K562 (cell line): ENCODE measurements at regions not wholly inside any gene's neighbourhood (a gene's known extent, or its start where the extent isn't known, plus 50 kb on each side); places are given as distances from the start of the nearest gene placed in this dataset.

Experiments used
- ATAC-seq: fragments of 200-7000 bp; cut with Tn5 transposase; 3 replicates; pipeline ENCODE4 v1.9.1; 2020; ENCODE audit warnings: moderate library complexity
- BruUV-seq: library from RNA; stranded (reverse); fragments of 400-500 nt; replicated peaks from 2 replicates; lab custom pipeline; 2021; lab: Mats Ljungman, UMichigan
- CTCF ChIA-PET: fragments of 300-600 bp; formaldehyde crosslinking; extraction: SDS; loops from one replicate; lab custom pipeline; 2021; ENCODE audit warnings: low intra/inter-chr PET ratio; lab: Yijun Ruan, JAX
- POLR2A ChIA-PET: fragments of 300-600, 350-650 bp; sonication (Branson Sonifier 250); formaldehyde crosslinking; extraction: SDS; loops from one replicate; lab custom pipeline; 2021; ENCODE audit warnings: antibody characterized with exemption, inconsistent platforms; lab: Yijun Ruan, JAX
- DNase-seq, 4 experiments: peaks; one replicate each; pipeline versions ENCODE4 v3.0.0 to v3.0.0-alpha.2; 2011 to 2018; ENCODE audit warnings: low spot score in 3 of 4, mixed read lengths in 3 of 4; ENCODE audit errors: extremely low read depth in 1 of 4
- FAIRE-seq: peaks from 2 replicates; lab custom pipeline; 2011; peaks lifted over from hg19 to GRCh38; lab: Jason Lieb, UNC
- H2AFZ ChIP-seq: 2 replicates; pipeline ENCODE4 v1.6.0; 2011; ENCODE audit warnings: low read depth, low read length, control low read depth, inconsistent platforms
- H3K27ac ChIP-seq: fragments of 200-600 bp; 3 replicates; pipeline ENCODE4 v1.8.0; 2011; ENCODE audit warnings: low read depth, mild to moderate bottlenecking, control low read depth, inconsistent platforms, low read length, moderate library complexity, mixed read lengths; ENCODE audit errors: extremely low read depth
- H3K27me3 ChIP-seq, 2 experiments: fragments of 300-600 bp in 1 of 2; 2 replicates in 1 of 2; 3 replicates in 1 of 2; pipeline versions ENCODE4 v1.6.0 to v1.8.0; 2011; ENCODE audit warnings: inconsistent platforms in 2 of 2, low read length in 2 of 2, mild to moderate bottlenecking in 1 of 2, mixed read lengths in 1 of 2, moderate library complexity in 1 of 2; ENCODE audit not compliant: control insufficient read depth in 2 of 2, insufficient read depth in 2 of 2
- H3K36me3 ChIP-seq: fragments of 300-600 bp; 3 replicates; pipeline ENCODE4 v1.8.0; 2011; ENCODE audit warnings: mild to moderate bottlenecking, low read length, inconsistent platforms; ENCODE audit not compliant: control insufficient read depth, insufficient read depth
- H3K4me1 ChIP-seq, 2 experiments: fragments of 200-600 bp in 1 of 2; replicated peaks in 1 of 2; 2 replicates in 1 of 2; 3 replicates in 1 of 2; pipeline versions ENCODE4 v1.5.1 to v1.8.0; 2011; ENCODE audit warnings: inconsistent platforms in 2 of 2, low read length in 2 of 2, mild to moderate bottlenecking in 1 of 2, mixed read lengths in 1 of 2, moderate library complexity in 1 of 2; ENCODE audit not compliant: control insufficient read depth in 2 of 2, insufficient read depth in 2 of 2
- H3K4me2 ChIP-seq: 2 replicates; pipeline ENCODE4 v1.6.1; 2011; ENCODE audit warnings: low read length, control low read depth, inconsistent platforms, mixed read lengths; ENCODE audit not compliant: insufficient read depth
- H3K4me3 ChIP-seq: fragments of 200-600 bp; sonication (generic), shearing (Covaris generic); 2 replicates; pipeline ENCODE4 v1.5.1; 2016; ENCODE audit warnings: control low read depth, inconsistent platforms
- H3K79me2 ChIP-seq: fragments of 200-600 bp; 3 replicates; pipeline ENCODE4 v1.8.0; 2011; ENCODE audit warnings: low read length, inconsistent platforms; ENCODE audit not compliant: control insufficient read depth, insufficient read depth
- H3K9ac ChIP-seq, 2 experiments: 2 replicates each; pipeline versions ENCODE4 v1.6.0 to v1.6.1; 2011; ENCODE audit warnings: low read depth in 2 of 2, low read length in 2 of 2, control low read depth in 1 of 2, inconsistent platforms in 1 of 2, mild to moderate bottlenecking in 1 of 2, mixed read lengths in 1 of 2; ENCODE audit not compliant: insufficient read depth in 1 of 2
- H3K9me1 ChIP-seq: one replicate; pipeline ENCODE4 v1.6.0; 2011; ENCODE audit warnings: inconsistent platforms, mild to moderate bottlenecking, low read length, moderate library complexity; ENCODE audit not compliant: control insufficient read depth, insufficient read depth
- H3K9me3 ChIP-seq: replicated peaks from 2 replicates; pipeline ENCODE4 v1.5.1; 2011; ENCODE audit warnings: low read depth, low read length, inconsistent platforms; ENCODE audit not compliant: control insufficient read depth, insufficient read depth
- H4K20me1 ChIP-seq: replicated peaks from 2 replicates; pipeline ENCODE4 v1.6.1; 2011; ENCODE audit warnings: low read length, inconsistent platforms, mixed read lengths; ENCODE audit not compliant: control insufficient read depth, insufficient read depth
- ELF2 ChIP-seq: fragments of 250-450 bp; sonication (Bioruptor Pico); IDR thresholded peaks from 2 replicates; pipeline ENCODE4 v1.5.0; 2021; ENCODE audit warnings: mild to moderate bottlenecking
- ESRRB ChIP-seq: fragments of 250-450 bp; sonication (Bioruptor Pico); IDR thresholded peaks from 2 replicates; pipeline ENCODE4 v1.5.0; 2020; ENCODE audit warnings: mild to moderate bottlenecking, moderate library complexity, borderline replicate concordance
- GATA2 ChIP-seq: sonication (generic); formaldehyde crosslinking; IDR thresholded peaks from 2 replicates; pipeline ENCODE4 v1.4.0; 2020; ENCODE audit warnings: mild to moderate bottlenecking, missing genetic modification reagents
- HNRNPK ChIP-seq: fragments of 200-400 bp; formaldehyde crosslinking; IDR thresholded peaks from one replicate; pipeline ENCODE4 v1.6.1; 2018; ENCODE audit warnings: mild to moderate bottlenecking, low read depth, low read length; ENCODE audit not compliant: poor library complexity, severe bottlenecking
- KLF1 ChIP-seq: fragments of 450-650 bp; IDR thresholded peaks from 2 replicates; pipeline ENCODE4 v1.6.1; 2016; ENCODE audit warnings: missing genetic modification characterization, missing compliant biosample characterization
- KLF13 ChIP-seq: fragments of 450-650 bp; IDR thresholded peaks from 2 replicates; pipeline ENCODE4 v1.6.1; 2016; ENCODE audit warnings: missing genetic modification characterization, low read depth, mild to moderate bottlenecking, missing compliant biosample characterization, moderate library complexity, borderline replicate concordance
- MEF2A ChIP-seq: IDR thresholded peaks from 2 replicates; pipeline ENCODE4 v1.6.1; 2011; ENCODE audit warnings: low read depth, mild to moderate bottlenecking, low read length, moderate library complexity; ENCODE audit not compliant: control insufficient read depth
- NFE2 ChIP-seq: IDR thresholded peaks from 2 replicates; pipeline ENCODE4 v1.6.1; 2014; ENCODE audit warnings: antibody characterized with exemption, low read depth
- YBX1 ChIP-seq: fragments of 450-650 bp; IDR thresholded peaks from 2 replicates; pipeline ENCODE4 v1.7.1; 2016; ENCODE audit warnings: mild to moderate bottlenecking
- ZFP91 ChIP-seq: sonication (generic); formaldehyde crosslinking; IDR thresholded peaks from 2 replicates; pipeline ENCODE4 v1.8.0; 2022; ENCODE audit warnings: mild to moderate bottlenecking, missing genetic modification reagents
- ZNF280B ChIP-seq: fragments of 250-450 bp; sonication (Bioruptor Pico); IDR thresholded peaks from 2 replicates; pipeline ENCODE4 v1.5.1; 2021; ENCODE audit warnings: mild to moderate bottlenecking
- WGBS: fragments of 100-300 bp; shearing (Covaris generic); methylation state at CpG from one replicate; pipeline ENCODE4 v1.1.6; 2016; ENCODE audit warnings: low coverage, mixed read lengths; ENCODE audit not compliant: insufficient coverage; ENCODE audit errors: missing lambda C conversion rate; 5-methylcytosine and 5-hydroxymethylcytosine counted together
- in situ Hi-C: fragments of 300-500 bp; cut with MboI; formaldehyde crosslinking; loops from 4 replicates; pipeline ENCODE4 v1.15.0; 2018; ENCODE audit warnings: inconsistent platforms, mixed read lengths
- intact Hi-C: fragments of 100-400 bp; cut with micrococcal nuclease; formaldehyde crosslinking; loops from 2 replicates; pipeline ENCODE4 v1.14.2; 2022
- TF ChIP-seq, protein P1 (sequence below), 2 experiments: IDR thresholded peaks in 1 of 2; conservative IDR thresholded peaks in 1 of 2; 2 replicates each; pipeline ENCODE4 v1.6.1; 2016; ENCODE audit warnings: low read depth in 2 of 2, mild to moderate bottlenecking in 1 of 2, missing compliant biosample characterization in 1 of 2, missing genetic modification characterization in 1 of 2, moderate library complexity in 1 of 2

DNA sequence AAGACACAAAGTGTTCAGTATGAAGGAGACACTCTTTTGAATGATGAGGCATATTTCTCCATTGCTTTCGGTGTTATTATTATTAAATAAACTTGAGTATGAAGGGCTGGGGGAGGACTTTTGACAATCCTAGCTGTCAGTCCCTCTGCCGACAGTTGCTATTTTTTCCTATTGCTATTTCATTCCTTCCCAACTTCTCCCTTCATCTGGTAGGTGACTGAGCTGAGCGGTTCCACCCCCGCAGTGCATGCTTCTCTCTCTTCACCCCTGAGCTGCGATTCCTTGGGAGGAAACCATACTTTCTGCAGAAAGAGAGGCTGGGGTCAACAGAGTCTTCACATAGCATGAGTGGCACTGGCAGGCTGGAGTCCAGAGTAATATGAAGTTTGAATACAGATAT is 261.2 kb upstream of the TAC1 start:
- no peak overlapping the region for H3K27ac ChIP-seq
- no peaks in the 10 kb centered on the region for H3K36me3 ChIP-seq
- no TSS peak for BruUV-seq
- H4K20me1 ChIP-seq, result no peaks in the 10 kb centered on the region
- ChIA-PET POLR2A (interaction anchor here (0.6 kb wide), 1 partner anchor 9 kb away, joined by 3 read pairs; no protein-coding TSS in a partner anchor), CTCF (no interaction called here)
- no peaks in the 10 kb centered on the region for H3K9me1 ChIP-seq
- DNase-seq (no peak), ATAC-seq (no peak), FAIRE-seq (no peak)
- no peak overlapping the region for H3K4me2 ChIP-seq
- H3K9ac ChIP-seq, result no peak overlapping the region
- no peak overlapping the region for H3K4me3 ChIP-seq
- peaks cover 0 to 12% of the 10 kb centered on the region in 2 experiments; a peak in 1 of 5 replicates for H3K27me3 ChIP-seq
- intact Hi-C loops, result no loop called here
- H3K9me3 ChIP-seq, result no peaks in the 10 kb centered on the region
- no peaks in the 10 kb centered on the region for H3K4me1 ChIP-seq
- WGBS, result 0% methylated on average over 5 of the region's 5 CpGs
- H2AFZ ChIP-seq, result no peak overlapping the region
- no peaks in the 10 kb centered on the region for H3K79me2 ChIP-seq
- in situ Hi-C loops, result no loop called here
- no peak for TF ChIP-seq ZNF280B (CRISPR knock-in tag)
- TF ChIP-seq, protein P1, sequence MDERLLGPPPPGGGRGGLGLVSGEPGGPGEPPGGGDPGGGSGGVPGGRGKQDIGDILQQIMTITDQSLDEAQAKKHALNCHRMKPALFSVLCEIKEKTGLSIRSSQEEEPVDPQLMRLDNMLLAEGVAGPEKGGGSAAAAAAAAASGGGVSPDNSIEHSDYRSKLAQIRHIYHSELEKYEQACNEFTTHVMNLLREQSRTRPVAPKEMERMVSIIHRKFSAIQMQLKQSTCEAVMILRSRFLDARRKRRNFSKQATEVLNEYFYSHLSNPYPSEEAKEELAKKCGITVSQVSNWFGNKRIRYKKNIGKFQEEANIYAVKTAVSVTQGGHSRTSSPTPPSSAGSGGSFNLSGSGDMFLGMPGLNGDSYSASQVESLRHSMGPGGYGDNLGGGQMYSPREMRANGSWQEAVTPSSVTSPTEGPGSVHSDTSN (CRISPR knock-in tag; IDR thresholded peaks at IDR 0.05; ENCODE audit: low read depth), result no peak
- TF ChIP-seq, protein P1 (tag; conservative IDR thresholded peaks at IDR 0.05; ENCODE audit: low read depth), result no peak
- no peak for TF ChIP-seq HNRNPK
- TF ChIP-seq NFE2, result no peak
- TF ChIP-seq ZFP91 (CRISPR knock-in tag), result no peak
- TF ChIP-seq ELF2 (CRISPR knock-in tag), result no peak
- no peak for TF ChIP-seq GATA2 (CRISPR knock-in tag)
- TF ChIP-seq ESRRB (CRISPR knock-in tag), result no peak
- TF ChIP-seq MEF2A, result no peak
- no peak for TF ChIP-seq KLF13
- no peak for TF ChIP-seq KLF1
- TF ChIP-seq YBX1, result no peak
